Neuronal stem cell (in vitro differentiated cells): ENCODE measurements at regions not wholly inside any gene's neighbourhood (a gene's known extent, or its start where the extent isn't known, plus 50 kb on each side); places are given as distances from the start of the nearest gene placed in this dataset.
"Not testable (repeated sequence)": the region's sequence is repeated elsewhere in the genome, so short reads cannot be mapped to it uniquely, and the experiment has no call there.

ENCODE experiments used
- DNase-seq: peaks from one replicate; pipeline ENCODE4 v3.0.0-alpha.2; 2013; ENCODE audit warnings: low spot score
- H2AFZ ChIP-seq: one replicate; pipeline ENCODE4 v1.6.1; 2013; ENCODE audit warnings: mild to moderate bottlenecking, low read length, inconsistent platforms
- H2AK5ac ChIP-seq: 2 replicates; pipeline ENCODE4 v1.6.1; 2013; ENCODE audit warnings: low read depth, mild to moderate bottlenecking, inconsistent platforms, low read length, moderate library complexity, mixed read lengths
- H2BK120ac ChIP-seq: 2 replicates; pipeline ENCODE4 v1.6.1; 2013; ENCODE audit warnings: low read depth, mild to moderate bottlenecking, inconsistent platforms, low read length, moderate library complexity, mixed read lengths
- H2BK12ac ChIP-seq: one replicate; pipeline ENCODE4 v1.6.1; 2013; ENCODE audit warnings: low read length, inconsistent platforms
- H2BK15ac ChIP-seq: 2 replicates; pipeline ENCODE4 v1.6.1; 2013; ENCODE audit warnings: mild to moderate bottlenecking, low read length, inconsistent platforms, mixed read lengths
- H2BK5ac ChIP-seq: one replicate; pipeline ENCODE4 v1.6.1; 2013; ENCODE audit warnings: inconsistent platforms, mild to moderate bottlenecking, low read length, moderate library complexity
- H3K14ac ChIP-seq: one replicate; pipeline ENCODE4 v1.6.1; 2013; ENCODE audit warnings: low read length, inconsistent platforms
- H3K18ac ChIP-seq: 2 replicates; pipeline ENCODE4 v1.6.1; 2013; ENCODE audit warnings: low read length, inconsistent platforms
- H3K23ac ChIP-seq: 2 replicates; pipeline ENCODE4 v1.6.1; 2013; ENCODE audit warnings: low read depth, mild to moderate bottlenecking, mixed read lengths, low read length, inconsistent platforms; ENCODE audit not compliant: poor library complexity
- H3K27ac ChIP-seq: replicated peaks from 3 replicates; pipeline ENCODE4 v1.5.1; 2013; ENCODE audit warnings: low read length, inconsistent platforms
- H3K27me3 ChIP-seq, 3 experiments: 2 replicates each; pipeline ENCODE4 v1.6.1; 2013; ENCODE audit warnings: low read length in 3 of 3, mild to moderate bottlenecking in 2 of 3, inconsistent platforms in 1 of 3, low read depth in 1 of 3, mixed read lengths in 1 of 3, moderate library complexity in 1 of 3; ENCODE audit not compliant: control insufficient read depth in 3 of 3, insufficient read depth in 3 of 3
- H3K36me3 ChIP-seq, 2 donors: replicated peaks in 1 of 2; 2 replicates each; pipeline ENCODE4 v1.6.1; 2013; ENCODE audit warnings: low read length in 2 of 2; ENCODE audit not compliant: control insufficient read depth in 2 of 2, insufficient read depth in 2 of 2
- H3K4ac ChIP-seq: 2 replicates; pipeline ENCODE4 v1.6.1; 2013; ENCODE audit warnings: inconsistent platforms, mild to moderate bottlenecking, low read length, moderate library complexity
- H3K4me1 ChIP-seq, 2 donors: 1 replicate in 1 of 2; 2 replicates in 1 of 2; pipeline ENCODE4 v1.6.1; 2013; ENCODE audit warnings: low read length in 2 of 2, low read depth in 1 of 2; ENCODE audit not compliant: control insufficient read depth in 2 of 2, insufficient read depth in 1 of 2
- H3K4me2 ChIP-seq: one replicate; pipeline ENCODE4 v1.6.1; 2013; ENCODE audit warnings: mild to moderate bottlenecking, low read length, inconsistent platforms; ENCODE audit not compliant: insufficient read depth, poor library complexity, severe bottlenecking
- H3K4me3 ChIP-seq, 2 donors: 2 replicates each; pipeline ENCODE4 v1.5.1; 2013; ENCODE audit warnings: low read length in 2 of 2, mild to moderate bottlenecking in 2 of 2, inconsistent platforms in 1 of 2, moderate library complexity in 1 of 2
- H3K79me1 ChIP-seq: one replicate; pipeline ENCODE4 v1.6.1; 2013; ENCODE audit warnings: low read depth, mild to moderate bottlenecking, inconsistent platforms, low read length, moderate library complexity
- H3K9ac ChIP-seq: one replicate; pipeline ENCODE4 v1.6.1; 2013; ENCODE audit warnings: mild to moderate bottlenecking, low read depth, low read length, inconsistent platforms; ENCODE audit not compliant: poor library complexity
- H3K9me3 ChIP-seq, 2 donors: replicated peaks in 1 of 2; 2 replicates each; pipeline versions ENCODE3 to v1.6.1; 2013; ENCODE audit warnings: low read length in 2 of 2, mild to moderate bottlenecking in 2 of 2, inconsistent platforms in 1 of 2, low read depth in 1 of 2, mixed read lengths in 1 of 2, moderate library complexity in 1 of 2; ENCODE audit not compliant: control insufficient read depth in 2 of 2, insufficient read depth in 1 of 2
- H4K8ac ChIP-seq: one replicate; pipeline ENCODE4 v1.6.1; 2013; ENCODE audit warnings: low read depth, mild to moderate bottlenecking, inconsistent platforms, low read length, moderate library complexity
- H4K91ac ChIP-seq: one replicate; pipeline ENCODE4 v1.6.1; 2013; ENCODE audit warnings: low read length, low read depth, mild to moderate bottlenecking, inconsistent platforms; ENCODE audit not compliant: poor library complexity
- WGBS, 2 donors: extraction: QIAGEN DNeasy Blood & Tissue Kit; methylation state at CpG; one replicate each; pipeline ENCODE4 v1.1.7; 2013; ENCODE audit warnings: missing lambda C conversion rate in 2 of 2, mixed read lengths in 1 of 2; ENCODE audit not compliant: insufficient read length in 2 of 2, insufficient replicate concordance in 1 of 2; ENCODE audit errors: extremely low coverage in 2 of 2; 5-methylcytosine and 5-hydroxymethylcytosine counted together

DNA sequence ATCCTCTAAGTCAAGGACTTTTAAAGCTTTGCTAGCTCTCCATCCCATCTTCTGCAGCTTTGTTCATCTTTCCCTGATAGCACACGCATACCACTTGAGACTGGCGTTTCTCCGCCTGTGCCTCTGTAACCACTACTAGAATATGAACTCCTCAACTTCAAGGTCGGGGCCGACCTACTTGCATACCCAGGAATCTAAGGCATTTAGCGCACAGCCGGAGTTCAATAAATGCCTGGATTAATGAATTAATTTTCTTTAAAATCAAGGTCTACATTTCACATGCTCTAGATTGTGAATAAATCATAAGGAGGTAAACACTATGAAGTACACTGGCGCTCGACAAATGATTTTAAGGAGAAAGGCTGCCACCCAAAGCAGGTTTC, 89.3 kb downstream of the HNRNPD start:
- no CpG with 5 or more reads among the region's 9 CpGs for WGBS, 2 donors
- H2AFZ ChIP-seq = peak overlapping the region; percentile 88
- no peaks in the 10 kb centered on the region for H3K4me1 ChIP-seq
- no peak overlapping the region for H2BK5ac ChIP-seq
- DNase-seq = no peak
- H4K8ac ChIP-seq = no peak overlapping the region
- H2BK120ac ChIP-seq = no peak overlapping the region
- H3K14ac ChIP-seq = no peak overlapping the region
- peak overlapping the region; percentile 39 for H3K23ac ChIP-seq
- H3K9me3 ChIP-seq = no peaks in the 10 kb centered on the region
- H2BK15ac ChIP-seq = no peak overlapping the region
- H3K27me3 ChIP-seq = peaks cover 0 to 18% (median 4%) of the 10 kb centered on the region in 3 experiments
- no peak overlapping the region for H2AK5ac ChIP-seq
- no peaks in the 10 kb centered on the region for H3K36me3 ChIP-seq
- H3K4me3 ChIP-seq = peak overlapping the region in 1 of 2 donors; percentile 56
- H3K9ac ChIP-seq = no peak overlapping the region
- H3K4ac ChIP-seq = no peak overlapping the region
- no peak overlapping the region for H3K27ac ChIP-seq
- H3K18ac ChIP-seq = no peak overlapping the region
- H4K91ac ChIP-seq = no peak overlapping the region
- H2BK12ac ChIP-seq = no peak overlapping the region
- no peaks in the 10 kb centered on the region for H3K79me1 ChIP-seq
- H3K4me2 ChIP-seq = peak overlapping the region; percentile 63

- DNase-seq = no peak
- Histone ChIP-seq H3K4ac (no peak overlapping the region), H3K4me2 (no peak overlapping the region), H3K79me1 (no peaks in the 10 kb centered on the region), H2BK120ac (no peak overlapping the region), H3K9ac (no peak overlapping the region), H3K4me1 (no peaks in the 10 kb centered on the region), H4K8ac (no peak overlapping the region), H3K4me3 (no peak overlapping the region), H2BK12ac (no peak overlapping the region), H2AK5ac (no peak overlapping the region), H3K27ac (no peak overlapping the region), H2BK15ac (no peak overlapping the region), H3K18ac (no peak overlapping the region), H3K36me3 (no peaks in the 10 kb centered on the region), H3K27me3 (peaks cover 0 to 18% (median 4%) of the 10 kb centered on the region in 3 experiments), H3K23ac (no peak overlapping the region), H4K91ac (no peak overlapping the region), H2AFZ (no peak overlapping the region), H3K9me3 (no peaks in the 10 kb centered on the region), H2BK5ac (no peak overlapping the region), H3K14ac (no peak overlapping the region)
- WGBS, 2 donors = no CpG with 5 or more reads among the region's 2 CpGs
Observed at GRCh38 chr4:82282875-82283274, 90.9 kb downstream of the HNRNPD start.

DNA sequence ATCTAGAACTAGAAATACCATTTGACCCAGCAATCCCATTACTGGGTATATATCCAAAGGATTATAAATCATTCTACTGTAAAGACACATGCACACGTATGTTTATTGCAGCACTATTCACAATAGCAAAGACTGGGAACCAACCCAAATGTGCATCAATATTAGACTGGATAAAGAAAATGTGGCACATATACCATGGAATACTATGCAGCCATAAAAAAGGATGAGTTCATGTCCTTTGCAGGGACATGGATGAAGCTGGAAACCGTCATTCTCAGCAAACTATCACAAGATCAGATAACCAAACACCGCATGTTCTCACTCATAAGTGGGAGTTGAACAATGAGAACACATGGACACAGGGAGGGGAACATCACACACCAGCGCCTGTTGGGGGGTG, 94.2 kb downstream of the HNRNPD start:
- not testable (repeated sequence) for H3K18ac ChIP-seq, H2BK12ac ChIP-seq, H3K4me3 ChIP-seq, H3K9me3 ChIP-seq, H3K27ac ChIP-seq, H3K14ac ChIP-seq, H3K9ac ChIP-seq, H3K79me1 ChIP-seq, H2BK15ac ChIP-seq, H3K4ac ChIP-seq, H2AFZ ChIP-seq, H3K36me3 ChIP-seq, H4K8ac ChIP-seq, H3K4me1 ChIP-seq, H2BK5ac ChIP-seq, H4K91ac ChIP-seq, H2BK120ac ChIP-seq, H2AK5ac ChIP-seq, H3K4me2 ChIP-seq, H3K23ac ChIP-seq, DNase-seq
- no CpG with 5 or more reads among the region's 4 CpGs for WGBS, 2 donors
- peaks cover 0 to 23% (median 4%) of the 10 kb centered on the region in 3 experiments for H3K27me3 ChIP-seq

GRCh38 chr4:82276332-82276640, 97.5 kb downstream of the HNRNPD start:
- no peak overlapping the region for H3K4me3 ChIP-seq
- no peak overlapping the region for H2BK15ac ChIP-seq
- no peak overlapping the region for H3K9ac ChIP-seq
- no peak for DNase-seq
- H4K91ac ChIP-seq = no peak overlapping the region
- H3K18ac ChIP-seq = no peak overlapping the region
- no peak overlapping the region for H2AFZ ChIP-seq
- H3K4me1 ChIP-seq = no peaks in the 10 kb centered on the region
- H2BK5ac ChIP-seq = no peak overlapping the region
- no peaks in the 10 kb centered on the region for H3K36me3 ChIP-seq
- H3K14ac ChIP-seq = no peak overlapping the region
- no CpG with 5 or more reads among the region's 2 CpGs for WGBS, 2 donors
- peaks cover 0 to 5% (median 0%) of the 10 kb centered on the region in 3 experiments for H3K27me3 ChIP-seq
- no peaks in the 10 kb centered on the region for H3K79me1 ChIP-seq
- no peak overlapping the region for H2BK120ac ChIP-seq
- H2AK5ac ChIP-seq = no peak overlapping the region
- no peak overlapping the region for H3K4me2 ChIP-seq
- no peaks in the 10 kb centered on the region for H3K9me3 ChIP-seq
- H3K27ac ChIP-seq = no peak overlapping the region
- H4K8ac ChIP-seq = no peak overlapping the region
- H3K23ac ChIP-seq = no peak overlapping the region
- no peak overlapping the region for H3K4ac ChIP-seq
- no peak overlapping the region for H2BK12ac ChIP-seq
